HG03520 (cell line): ENCODE measurements at regions not wholly inside any gene's neighbourhood (a gene's known extent, or its start where the extent isn't known, plus 50 kb on each side); places are given as distances from the start of the nearest gene placed in this dataset.

Experiments used
- ATAC-seq: cut with Tn5 transposase; IDR thresholded peaks from one replicate; pipeline ENCODE4 v1.9.1; 2021; ENCODE audit warnings: mild to moderate bottlenecking, moderate library complexity; ENCODE audit not compliant: unreplicated experiment

- no peak for ATAC-seq
Observed at GRCh38 chr20:6265204-6265904, 142.5 kb upstream of the FERMT1 start.

GRCh38 chr20:6253396-6253795, 130.6 kb upstream of the FERMT1 start:
- no peak for ATAC-seq

GRCh38 chr20:6245436-6245835, 122.6 kb upstream of the FERMT1 start:
- ATAC-seq = no peak

GRCh38 chr20:6241591-6241990, 118.8 kb upstream of the FERMT1 start:
- ATAC-seq = no peak

GRCh38 chr20:6240059-6240458, 117.2 kb upstream of the FERMT1 start:
- no peak for ATAC-seq

- no peak for ATAC-seq
Observed at GRCh38 chr20:6238421-6238820, 115.6 kb upstream of the FERMT1 start.

GRCh38 chr20:6235510-6235909, 112.7 kb upstream of the FERMT1 start:
- ATAC-seq = no peak

GRCh38 chr20:6232436-6232835, 109.6 kb upstream of the FERMT1 start:
- no peak for ATAC-seq

GRCh38 chr20:6231556-6231955, 108.7 kb upstream of the FERMT1 start:
- ATAC-seq = no peak

- no peak for ATAC-seq
Observed at GRCh38 chr20:6228302-6228843, 105.5 kb upstream of the FERMT1 start.

GRCh38 chr20:6213311-6213710, 90.5 kb upstream of the FERMT1 start:
- no peak for ATAC-seq

- ATAC-seq = no peak
Observed at GRCh38 chr20:6212903-6213302, 90.1 kb upstream of the FERMT1 start.

GRCh38 chr20:6209093-6209492, 86.3 kb upstream of the FERMT1 start:
- ATAC-seq = no peak

- ATAC-seq = no peak
Observed at GRCh38 chr20:6200092-6200491, 77.3 kb upstream of the FERMT1 start.

- no peak for ATAC-seq
Observed at GRCh38 chr20:6185268-6185667, 62.4 kb upstream of the FERMT1 start.

GRCh38 chr20:6184086-6184485, 61.3 kb upstream of the FERMT1 start:
- ATAC-seq = no peak

- ATAC-seq = no peak
Observed at GRCh38 chr20:6180531-6180930, 57.7 kb upstream of the FERMT1 start.

- ATAC-seq = no peak
Observed at GRCh38 chr20:6178537-6178936, 55.7 kb upstream of the FERMT1 start.

- ATAC-seq = no peak
Observed at GRCh38 chr20:6173481-6173880, 50.7 kb upstream of the FERMT1 start.
